ENCODE measurements at regions not wholly inside any gene's neighbourhood (a gene's known extent, or its start where the extent isn't known, plus 50 kb on each side); places are given as distances from the start of the nearest gene placed in this dataset.
A peak's percentile ranks its signal among the peaks of the same experiment; 100 is the strongest.

DNA sequence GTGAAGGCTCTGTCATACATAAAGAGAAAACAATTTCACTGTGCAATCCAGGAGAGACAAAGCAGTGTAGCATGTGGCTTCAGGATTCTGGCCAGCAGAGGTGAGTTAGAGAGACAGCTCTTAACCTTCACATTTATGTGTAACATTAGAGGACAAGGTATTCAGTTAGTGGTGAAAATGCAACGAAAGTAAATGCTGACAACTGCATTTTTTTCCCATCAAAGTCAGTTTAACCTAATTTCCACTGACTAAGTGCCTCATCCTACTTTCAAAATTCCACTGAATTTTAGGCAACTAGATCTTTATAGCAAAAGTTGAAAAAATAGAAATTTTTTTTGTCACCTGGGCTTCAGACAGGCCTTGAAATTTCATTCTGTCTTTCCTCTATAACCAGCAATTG, 130.8 kb upstream of the LNX1 start:
- H3K4me3 ChIP-seq: no peak overlapping the region
- H3K27me3 ChIP-seq: no peaks in the 10 kb centered on the region
- TF ChIP-seq, protein P1, sequence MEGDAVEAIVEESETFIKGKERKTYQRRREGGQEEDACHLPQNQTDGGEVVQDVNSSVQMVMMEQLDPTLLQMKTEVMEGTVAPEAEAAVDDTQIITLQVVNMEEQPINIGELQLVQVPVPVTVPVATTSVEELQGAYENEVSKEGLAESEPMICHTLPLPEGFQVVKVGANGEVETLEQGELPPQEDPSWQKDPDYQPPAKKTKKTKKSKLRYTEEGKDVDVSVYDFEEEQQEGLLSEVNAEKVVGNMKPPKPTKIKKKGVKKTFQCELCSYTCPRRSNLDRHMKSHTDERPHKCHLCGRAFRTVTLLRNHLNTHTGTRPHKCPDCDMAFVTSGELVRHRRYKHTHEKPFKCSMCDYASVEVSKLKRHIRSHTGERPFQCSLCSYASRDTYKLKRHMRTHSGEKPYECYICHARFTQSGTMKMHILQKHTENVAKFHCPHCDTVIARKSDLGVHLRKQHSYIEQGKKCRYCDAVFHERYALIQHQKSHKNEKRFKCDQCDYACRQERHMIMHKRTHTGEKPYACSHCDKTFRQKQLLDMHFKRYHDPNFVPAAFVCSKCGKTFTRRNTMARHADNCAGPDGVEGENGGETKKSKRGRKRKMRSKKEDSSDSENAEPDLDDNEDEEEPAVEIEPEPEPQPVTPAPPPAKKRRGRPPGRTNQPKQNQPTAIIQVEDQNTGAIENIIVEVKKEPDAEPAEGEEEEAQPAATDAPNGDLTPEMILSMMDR (IDR thresholded peaks at IDR 0.05): no peak
- H3K27ac ChIP-seq: no peak overlapping the region
- H3K4me1 ChIP-seq: peaks cover 0 to 4% (median 2%) of the 10 kb centered on the region in 4 donors
- DNase-seq: no peak
- no peaks in the 10 kb centered on the region for H3K9me3 ChIP-seq
- intact Hi-C loops (cut with DNase I; ENCODE audit: low total_unique reads): no loop called here
- no peaks in the 10 kb centered on the region for H3K36me3 ChIP-seq

DNA sequence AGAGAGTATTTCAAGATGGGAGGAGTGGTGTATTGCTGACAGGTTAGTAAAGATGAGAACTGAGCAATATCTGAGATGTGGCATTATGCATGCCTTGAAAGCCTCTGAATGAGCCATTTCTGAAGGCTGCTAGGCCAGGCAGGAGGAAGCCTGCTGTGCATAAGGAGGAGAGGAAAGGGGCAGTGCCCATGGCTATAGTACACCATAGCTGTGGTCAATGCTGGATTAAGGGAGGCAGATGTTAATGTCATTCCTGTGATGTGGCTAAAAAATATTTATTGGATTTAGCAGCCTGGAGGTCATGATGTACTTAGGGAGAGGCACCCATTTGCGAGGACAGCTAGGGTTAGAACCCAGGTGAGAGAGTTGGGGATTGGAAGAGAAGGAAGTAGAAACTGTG, 130.0 kb upstream of the LNX1 start:
- H3K27me3 ChIP-seq: no peaks in the 10 kb centered on the region
- intact Hi-C loops (cut with DNase I; ENCODE audit: low total_unique reads): no loop called here
- no peaks in the 10 kb centered on the region for H3K9me3 ChIP-seq
- H3K4me3 ChIP-seq: no peak overlapping the region
- TF ChIP-seq, protein P1 (IDR thresholded peaks at IDR 0.05): no peak
- no peaks in the 10 kb centered on the region for H3K36me3 ChIP-seq
- peaks cover 0 to 12% (median 5%) of the 10 kb centered on the region in 4 donors for H3K4me1 ChIP-seq
- DNase-seq: no peak
- no peak overlapping the region for H3K27ac ChIP-seq

DNA sequence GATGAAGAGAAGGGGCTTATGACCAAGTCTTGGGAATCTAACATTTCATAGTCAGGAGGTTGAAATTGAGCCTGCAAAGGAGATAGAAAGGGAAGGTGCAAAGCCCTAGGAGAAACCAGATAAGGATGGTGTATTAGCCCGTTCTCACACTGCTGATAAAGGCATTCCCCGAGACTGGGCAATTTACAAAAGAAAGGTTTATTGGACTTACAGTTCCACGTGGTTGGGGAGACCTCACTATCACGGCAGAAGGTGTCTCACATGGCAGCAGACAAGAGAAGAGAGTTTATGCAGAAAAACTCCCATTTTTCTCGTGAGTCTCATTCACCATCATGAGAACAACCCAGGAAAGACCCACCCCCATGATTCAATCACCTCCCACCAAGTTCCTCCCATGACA, 129.5 kb upstream of the LNX1 start:
- Histone ChIP-seq H3K9me3 (no peaks in the 10 kb centered on the region), H3K4me3 (no peak overlapping the region), H3K27me3 (no peaks in the 10 kb centered on the region), H3K27ac (no peak overlapping the region), H3K4me1 (peaks cover 0 to 17% (median 5%) of the 10 kb centered on the region in 4 donors), H3K36me3 (no peaks in the 10 kb centered on the region)
- intact Hi-C loops (cut with DNase I; ENCODE audit: low total_unique reads): no loop called here
- no peak for DNase-seq
- TF ChIP-seq, protein P1 (IDR thresholded peaks at IDR 0.05): no peak

DNA sequence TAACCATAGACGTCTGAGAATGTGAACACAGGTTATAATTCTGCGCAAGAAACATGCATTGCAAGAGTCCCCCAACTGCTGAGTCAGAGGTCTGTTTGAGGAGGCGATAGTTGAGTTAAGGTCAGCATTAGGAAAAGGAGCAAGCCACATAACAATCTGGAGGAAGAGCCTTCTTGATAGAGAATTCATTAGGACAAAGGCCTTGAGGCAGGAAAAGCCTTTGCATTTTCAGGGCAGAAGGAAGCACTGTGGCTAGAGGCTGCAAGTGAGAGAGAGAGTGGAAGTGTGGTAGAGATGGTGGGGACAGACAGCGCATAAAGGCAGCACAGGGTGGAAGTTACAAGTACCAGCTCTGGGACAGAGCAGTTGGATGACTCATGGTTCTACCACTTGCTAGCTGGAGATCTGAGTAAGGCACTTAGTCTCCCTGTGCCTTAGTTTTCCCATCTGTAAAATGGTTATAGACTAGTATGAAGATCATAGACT, 125.8 kb upstream of the LNX1 start:
- intact Hi-C loops (cut with DNase I; ENCODE audit: low total_unique reads): no loop called here
- no peak for DNase-seq
- Histone ChIP-seq H3K4me3 (no peak overlapping the region), H3K4me1 (peaks cover 0 to 34% (median 5%) of the 10 kb centered on the region in 4 donors), H3K36me3 (no peaks in the 10 kb centered on the region), H3K9me3 (no peaks in the 10 kb centered on the region), H3K27me3 (no peaks in the 10 kb centered on the region), H3K27ac (peak overlapping the region; percentile 42)
- TF ChIP-seq, protein P1 (IDR thresholded peaks at IDR 0.05): no peak

DNA sequence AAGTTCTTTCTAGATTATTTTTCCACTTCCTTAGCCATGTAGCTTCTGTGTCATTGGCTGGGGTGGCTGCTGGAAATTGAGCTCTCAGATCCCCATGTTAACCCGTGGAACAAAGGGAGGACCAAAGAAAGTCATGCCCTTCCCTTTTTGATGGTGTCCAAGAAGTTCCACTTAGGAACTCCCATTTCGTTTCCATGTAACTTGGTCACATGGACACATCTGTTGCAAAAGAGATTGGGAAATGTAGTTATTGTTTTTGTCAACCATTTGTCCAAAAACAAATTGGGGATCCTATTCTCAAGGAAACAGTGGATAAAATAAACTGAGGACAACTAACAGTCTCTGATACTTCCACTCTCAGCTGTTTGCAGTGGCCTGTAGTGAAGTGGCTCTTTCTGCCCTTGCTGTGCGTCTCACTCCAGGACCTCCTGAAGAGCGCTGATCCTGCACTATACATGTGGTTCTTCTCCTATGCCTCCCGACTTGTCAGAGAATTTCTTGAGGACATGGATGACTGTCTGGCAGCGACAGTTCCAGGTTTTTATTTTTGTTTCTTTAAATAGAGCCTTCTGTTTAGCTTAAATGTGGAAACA, 125.3 kb upstream of the LNX1 start:
- H3K4me1 ChIP-seq: peaks cover 0 to 40% (median 5%) of the 10 kb centered on the region in 4 donors
- H3K9me3 ChIP-seq: no peaks in the 10 kb centered on the region
- H3K36me3 ChIP-seq: no peaks in the 10 kb centered on the region
- no peak overlapping the region for H3K4me3 ChIP-seq
- DNase-seq: no peak
- peak overlapping the region; percentile 42 for H3K27ac ChIP-seq
- H3K27me3 ChIP-seq: no peaks in the 10 kb centered on the region
- intact Hi-C loops (cut with DNase I; ENCODE audit: low total_unique reads): no loop called here
- TF ChIP-seq, protein P1 (IDR thresholded peaks at IDR 0.05): no peak
